HG03060 (cell line): ENCODE measurements at regions not wholly inside any gene's neighbourhood (a gene's known extent, or its start where the extent isn't known, plus 50 kb on each side); places are given as distances from the start of the nearest gene placed in this dataset.

Source experiments
- ATAC-seq: cut with Tn5 transposase; IDR thresholded peaks from one replicate; pipeline ENCODE4 v1.9.1; 2021; ENCODE audit warnings: low read depth, moderate number of reproducible peaks; ENCODE audit not compliant: unreplicated experiment

DNA sequence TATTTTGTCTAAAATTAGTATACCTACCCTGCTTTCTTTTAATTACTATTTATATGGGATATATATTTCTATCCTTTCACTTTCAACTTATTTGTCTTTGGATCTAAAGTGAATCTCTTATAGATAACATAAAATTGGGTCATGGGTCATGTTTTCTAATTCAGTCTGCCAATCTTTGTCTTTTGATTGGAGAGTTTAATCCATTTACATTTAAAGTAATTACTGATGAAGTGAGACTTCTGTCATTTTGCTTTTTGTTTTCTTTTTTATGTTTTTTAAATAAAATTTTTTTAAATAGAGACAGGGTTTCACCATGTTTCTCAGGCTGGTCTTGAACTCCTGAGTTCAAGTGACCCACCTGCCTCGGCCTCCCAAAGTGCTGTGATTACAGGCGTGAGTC lies 50.5 kb upstream of the PRDM1 start:
- ATAC-seq: no peak

DNA sequence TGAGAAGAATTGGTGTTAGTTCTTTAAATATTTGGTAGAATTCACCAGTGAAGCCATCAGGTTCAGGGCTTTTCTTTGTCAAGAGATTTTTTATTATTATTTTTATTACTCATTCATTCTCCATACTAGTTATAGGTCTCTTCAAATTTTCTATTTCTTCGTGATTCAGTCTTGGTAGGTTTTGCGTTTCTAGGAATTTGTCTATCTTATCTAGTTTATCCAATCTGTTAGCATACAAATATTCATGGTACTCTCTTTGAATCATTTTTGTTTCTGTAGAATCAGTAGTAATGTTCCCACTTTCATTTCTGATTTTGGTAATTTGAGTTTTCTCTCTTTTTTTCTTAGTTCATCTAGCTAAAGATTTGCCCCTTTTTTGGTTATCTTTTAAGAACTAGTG lies 52.3 kb upstream of the PRDM1 start:
- no peak for ATAC-seq

- no peak for ATAC-seq
These were observed 58.4 kb upstream of the PRDM1 start for GRCh38 chr6:106027758-106028157.

DNA sequence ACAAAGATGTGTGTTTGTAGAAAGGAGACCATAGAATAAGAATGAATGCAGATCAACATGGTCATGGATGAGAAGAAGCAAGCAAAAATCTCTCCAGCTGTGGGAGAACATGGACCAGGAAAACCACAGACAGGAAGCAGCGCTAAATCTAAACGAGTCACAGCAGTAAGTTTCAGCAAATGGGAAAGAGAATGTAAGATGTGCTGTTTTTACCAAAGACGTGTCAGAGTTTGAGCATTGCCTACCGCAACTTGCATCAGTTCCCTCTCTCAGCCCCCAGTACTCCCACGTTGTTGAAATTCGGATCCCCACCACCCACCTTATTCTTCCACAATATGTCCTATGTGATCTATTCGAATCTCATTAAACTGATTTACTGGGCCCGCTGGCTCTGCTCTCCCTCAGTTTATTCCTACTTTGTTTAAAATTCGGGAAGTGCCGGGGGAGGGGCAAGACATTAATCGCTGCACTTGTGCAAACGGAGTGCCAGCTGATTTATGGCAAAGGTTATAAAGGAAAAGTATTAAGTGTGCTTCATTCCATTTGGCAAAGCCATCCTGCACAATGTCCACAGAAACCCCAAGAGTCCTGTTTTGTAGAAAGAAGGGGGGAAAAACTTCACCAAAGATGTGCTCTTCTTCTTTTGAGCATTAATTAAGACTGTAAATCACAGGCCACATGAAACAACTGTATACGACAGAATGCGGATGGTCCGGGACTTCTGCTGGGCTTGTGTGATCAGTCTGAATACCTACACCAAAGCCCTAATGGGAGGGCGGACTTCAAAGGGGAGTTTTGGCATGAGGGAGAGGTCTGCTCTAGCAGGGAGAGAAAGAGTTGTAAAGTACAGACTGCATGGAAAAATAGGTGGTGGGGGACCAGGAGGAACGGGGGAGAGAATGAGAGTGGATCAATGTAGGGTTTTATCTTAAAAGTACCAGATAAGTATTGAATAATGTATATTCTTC lies 59.1 kb upstream of the PRDM1 start:
- no peak for ATAC-seq

DNA sequence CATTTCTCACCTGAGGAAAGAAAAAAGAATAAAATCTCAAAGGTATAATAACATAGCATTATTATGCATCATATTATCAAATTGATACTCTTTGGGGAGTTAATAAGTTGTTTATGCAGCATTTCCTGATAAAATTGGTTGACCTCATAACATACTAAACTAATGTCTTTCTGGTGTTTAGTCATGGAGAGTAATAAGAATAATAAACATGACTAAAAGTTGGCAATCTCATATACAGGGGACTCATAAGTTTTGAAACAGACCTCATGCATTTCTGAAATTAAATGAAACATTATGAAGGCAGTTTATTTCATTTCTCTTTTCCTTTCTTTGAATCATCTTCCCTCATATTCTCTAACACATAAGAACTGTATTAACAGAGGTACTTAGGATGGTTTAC lies 60.5 kb upstream of the PRDM1 start:
- no peak for ATAC-seq

GRCh38 chr6:106022801-106023200 lies 63.3 kb upstream of the PRDM1 start:
- no peak for ATAC-seq

GRCh38 chr6:106017454-106017853 lies 68.7 kb upstream of the PRDM1 start:
- no peak for ATAC-seq

- no peak for ATAC-seq
These were observed 71.2 kb upstream of the PRDM1 start for GRCh38 chr6:106014955-106015354.

DNA sequence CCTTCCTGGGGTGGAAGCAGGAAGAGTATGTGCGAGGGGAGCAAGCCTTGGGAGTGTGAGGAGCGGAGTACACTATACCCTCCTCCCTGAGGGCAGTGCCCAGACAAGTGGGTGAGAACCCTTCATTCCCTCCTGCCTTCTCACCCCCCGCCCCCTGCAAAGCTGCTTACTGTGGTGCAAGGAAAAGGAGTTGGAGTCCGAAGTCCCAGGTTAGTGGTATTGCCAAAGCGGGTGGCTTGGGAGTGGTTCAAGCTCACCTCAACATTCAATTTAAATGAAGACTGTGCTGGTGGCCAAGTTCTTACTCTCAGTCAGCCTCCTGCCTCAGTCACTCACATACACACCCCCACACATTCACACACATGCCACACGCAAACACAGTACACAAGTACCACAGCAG lies 74.7 kb upstream of the PRDM1 start:
- ATAC-seq: no peak

DNA sequence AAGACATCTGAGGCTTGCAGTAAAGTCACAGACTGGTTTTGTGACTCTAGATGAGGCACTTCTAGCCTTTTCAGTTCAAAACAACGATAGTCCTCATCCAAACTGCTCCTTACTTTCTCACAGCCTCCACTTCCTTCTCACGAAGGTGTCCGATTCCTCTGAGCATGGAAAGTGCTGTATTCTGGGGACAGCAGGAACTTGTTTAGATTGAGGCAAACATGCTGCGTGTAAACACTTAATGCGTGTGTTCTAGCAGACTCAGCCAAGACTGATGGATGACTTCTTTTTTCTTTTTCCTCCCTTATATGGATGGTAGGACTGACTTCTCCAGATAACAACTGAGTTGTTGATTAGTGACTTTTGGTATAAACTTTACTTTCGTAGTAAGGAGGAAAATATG lies 80.2 kb upstream of the PRDM1 start:
- ATAC-seq: no peak

DNA sequence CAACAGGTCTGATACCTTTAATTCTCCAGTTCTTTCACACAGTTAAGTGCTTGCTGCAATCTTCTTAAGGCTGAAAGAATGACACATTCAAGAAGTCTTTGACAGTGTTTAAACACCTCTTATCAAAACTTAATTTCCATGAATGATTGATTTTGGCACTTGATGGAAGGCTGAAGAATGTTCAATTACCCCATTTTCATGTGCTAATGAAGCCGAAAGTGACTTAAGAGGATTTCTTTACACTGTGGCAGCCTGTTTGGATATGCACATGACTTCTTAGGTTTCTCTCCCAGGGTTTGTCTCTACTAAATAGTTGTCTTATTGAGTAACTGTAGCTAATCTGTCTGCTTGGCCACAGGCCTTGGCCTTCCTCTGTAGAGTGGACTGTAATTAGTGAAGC lies 81.1 kb upstream of the PRDM1 start:
- no peak for ATAC-seq

- ATAC-seq: no peak
These were observed 82.7 kb upstream of the PRDM1 start for GRCh38 chr6:106003268-106003987.

GRCh38 chr6:106002005-106002404 lies 84.1 kb upstream of the PRDM1 start:
- ATAC-seq: no peak

- ATAC-seq: no peak
These were observed 85.2 kb upstream of the PRDM1 start for GRCh38 chr6:106000935-106001334.

- no peak for ATAC-seq
These were observed 88.7 kb upstream of the PRDM1 start for GRCh38 chr6:105997482-105997881.

GRCh38 chr6:105995391-105995865 lies 90.7 kb upstream of the PRDM1 start:
- ATAC-seq: no peak

DNA sequence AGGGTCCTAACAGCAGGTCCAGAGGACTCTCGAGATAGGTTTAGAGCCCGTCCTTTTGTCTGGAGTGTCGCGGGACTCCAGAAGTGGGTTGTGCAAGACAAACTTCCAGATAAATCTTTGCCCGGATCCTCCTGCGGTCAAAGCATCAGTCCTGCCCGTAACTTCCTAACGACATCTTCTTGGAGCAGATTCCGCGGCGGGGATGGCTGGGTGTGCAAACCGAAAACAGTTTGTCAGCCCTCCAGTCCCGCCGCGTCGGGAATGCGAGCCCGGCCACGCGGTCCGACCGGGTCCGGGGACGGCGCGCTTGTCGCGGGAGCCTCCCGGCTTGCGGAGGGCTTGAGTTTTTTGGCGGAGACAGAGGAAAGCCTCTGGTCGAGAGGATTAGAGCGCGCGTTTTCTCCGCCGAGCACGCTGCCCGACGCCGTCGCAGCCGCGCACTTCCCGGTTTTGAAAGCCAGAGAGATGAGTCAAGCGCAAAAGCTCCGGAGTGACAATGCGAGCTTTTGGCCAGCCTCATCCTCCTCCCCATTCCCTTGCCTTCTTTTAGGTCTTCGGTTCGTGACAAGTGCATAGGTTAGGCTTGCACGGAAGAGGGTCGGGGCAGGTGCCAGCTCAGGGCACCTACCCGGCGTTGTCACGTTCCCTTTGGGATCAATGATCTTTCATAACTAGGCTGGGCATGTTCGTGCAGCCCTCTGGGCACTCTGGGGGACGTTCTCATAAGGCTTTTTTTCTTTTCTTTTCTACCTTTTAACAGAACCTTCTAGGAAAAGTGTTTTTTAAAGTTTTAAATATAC lies 91.3 kb upstream of the PRDM1 start:
- no peak for ATAC-seq

DNA sequence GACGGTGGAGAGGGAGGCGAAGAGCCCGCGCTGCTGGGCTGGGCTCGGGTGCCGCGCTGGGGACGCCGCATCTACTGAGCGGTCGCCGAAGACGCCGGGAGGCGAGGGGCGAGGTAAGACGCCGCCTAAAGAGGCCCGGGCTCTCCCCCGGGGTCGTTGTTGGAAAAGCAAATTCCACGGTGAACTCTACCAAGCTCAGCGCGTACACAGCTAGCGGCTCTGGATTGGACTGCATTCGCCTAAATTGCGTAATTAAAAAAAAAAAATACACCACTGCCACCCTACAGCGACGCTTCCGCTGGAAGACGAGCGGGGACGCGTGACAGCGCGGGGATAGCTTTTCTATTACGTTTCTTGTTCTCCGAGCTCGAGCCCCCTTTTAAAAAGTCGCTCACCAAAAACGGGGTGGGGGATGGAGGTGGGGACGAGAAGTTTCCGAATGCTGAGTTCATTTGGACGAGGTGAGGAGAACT lies 92.0 kb upstream of the PRDM1 start:
- no peak for ATAC-seq

- no peak for ATAC-seq
These were observed 92.6 kb upstream of the PRDM1 start for GRCh38 chr6:105993341-105994117.
